ENCODE measurements at regions not wholly inside any gene's neighbourhood (a gene's known extent, or its start where the extent isn't known, plus 50 kb on each side); places are given as distances from the start of the nearest gene placed in this dataset.

GRCh38 chr5:159695741-159696294 is 220.5 kb upstream of the ADRA1B start:
- DNase-seq: no peak

- no peak for DNase-seq
Measured at GRCh38 chr5:159697530-159697929, 218.8 kb upstream of the ADRA1B start.

- no peak for DNase-seq
Measured at GRCh38 chr5:159698322-159698721, 218.0 kb upstream of the ADRA1B start.

GRCh38 chr5:159700016-159700415 is 216.3 kb upstream of the ADRA1B start:
- DNase-seq: no peak

- no peak for DNase-seq
Measured at GRCh38 chr5:159702301-159702700, 214.0 kb upstream of the ADRA1B start.

GRCh38 chr5:159702826-159703225 is 213.5 kb upstream of the ADRA1B start:
- DNase-seq: no peak

- DNase-seq: no peak
Measured at GRCh38 chr5:159704160-159704559, 212.1 kb upstream of the ADRA1B start.

GRCh38 chr5:159705948-159706347 is 210.3 kb upstream of the ADRA1B start:
- DNase-seq: no peak

- no peak for DNase-seq
Measured at GRCh38 chr5:159708090-159708489, 208.2 kb upstream of the ADRA1B start.

GRCh38 chr5:159712672-159713071 is 203.6 kb upstream of the ADRA1B start:
- DNase-seq: no peak

- no peak for DNase-seq
Measured at GRCh38 chr5:159713254-159713653, 203.0 kb upstream of the ADRA1B start.

- no peak for DNase-seq
Measured at GRCh38 chr5:159713773-159714172, 202.5 kb upstream of the ADRA1B start.

- no peak for DNase-seq
Measured at GRCh38 chr5:159725475-159725874, 190.8 kb upstream of the ADRA1B start.

GRCh38 chr5:159727167-159727566 is 189.1 kb upstream of the ADRA1B start:
- DNase-seq: no peak

GRCh38 chr5:159730285-159730684 is 186.0 kb upstream of the ADRA1B start:
- no peak for DNase-seq

- no peak for DNase-seq
Measured at GRCh38 chr5:159732220-159732619, 184.1 kb upstream of the ADRA1B start.

GRCh38 chr5:159734366-159734765 is 181.9 kb upstream of the ADRA1B start:
- no peak for DNase-seq

GRCh38 chr5:159735036-159735435 is 181.2 kb upstream of the ADRA1B start:
- DNase-seq: no peak

- no peak for DNase-seq
Measured at GRCh38 chr5:159735749-159736660, 180.3 kb upstream of the ADRA1B start.

- no peak for DNase-seq
Measured at GRCh38 chr5:159736844-159737243, 179.4 kb upstream of the ADRA1B start.

GRCh38 chr5:159737263-159737662 is 179.0 kb upstream of the ADRA1B start:
- no peak for DNase-seq

GRCh38 chr5:159741829-159742322 is 174.4 kb upstream of the ADRA1B start:
- no peak for DNase-seq

- DNase-seq: no peak
Measured at GRCh38 chr5:159743234-159743633, 173.0 kb upstream of the ADRA1B start.
